Heart left ventricle (tissue), 13 donors: ENCODE measurements at regions not wholly inside any gene's neighbourhood (a gene's known extent, or its start where the extent isn't known, plus 50 kb on each side); places are given as distances from the start of the nearest gene placed in this dataset.

Experiments
- CTCF ChIP-seq, 12 donors: fragments of 200-600 bp; sonication (generic) in 4 of 12; IDR thresholded peaks; one replicate each; pipeline versions ENCODE4 v1.5.0 to v1.8.0; 2018 to 2022; ENCODE audit warnings: antibody characterized with exemption in 12 of 12, mild to moderate bottlenecking in 5 of 12
- POLR2A ChIP-seq, 2 donors: fragments of 450-650 bp; IDR thresholded peaks; one replicate each; pipeline ENCODE4 v1.6.1; 2017; ENCODE audit warnings: antibody characterized with exemption in 2 of 2, mild to moderate bottlenecking in 2 of 2, moderate library complexity in 2 of 2
- donor health status: ischemic (EF 13 %, LVEDD 7.1; RV severe dilation, severe dysfunction).
- donor health status: DM: no; HTN: yes; CAD: no.
- donor health status: DM: no; HTN: no; CAD: no.
- donor health status: ischemic (EF 25% LVEDD 6.9; RV normal size, moderate dysfunction).
- donor health status: ischemic (EF 25% LVEDD 5.7; RV mildly dilated, moderate dysfunction).
- donor health status: ischemic (EF 35%, LVEDD 5.7; RV mildly dilated, moderate dysfunction).
- donor health status: nonischemic (EF 11% LVEDD 7.7; RV severe dilation, severe dysfunction).
- donor health status: DM: yes; HTN: yes; CAD: no.
- donor health status: PGD.
- donor health status: ischemic (EF 29% LVEDD 5.4; RV normal size, mild dysfunction).
- donor health status: nonischemic (EF 23%, LVEDD 6.1; RV moderate dilation, normal function).

- TF ChIP-seq CTCF (IDR thresholded peaks at IDR 0.05) (peak; percentile 52 to 88 (median 82)), POLR2A (IDR thresholded peaks at IDR 0.05) (no peak)
These were observed 174.0 kb upstream of the PRICKLE2 start for GRCh38 chr3:64399205-64399800.
